OCI-LY1 (cell line): ENCODE measurements at regions not wholly inside any gene's neighbourhood (a gene's known extent, or its start where the extent isn't known, plus 50 kb on each side); places are given as distances from the start of the nearest gene placed in this dataset.

Experiments
- EZH2 ChIP-seq: fragments of 200-600 bp; sonication (generic), shearing (Covaris generic); IDR thresholded peaks from 2 replicates; pipeline ENCODE4 v1.8.0; 2017; ENCODE audit warnings: borderline replicate concordance, mixed run types, mild to moderate bottlenecking, antibody characterized with exemption, low read length, moderate library complexity, mixed read lengths
- TF ChIP-seq, protein P1 (sequence below): fragments of 200-600 bp; sonication (generic), shearing (Covaris generic); IDR thresholded peaks from 2 replicates; pipeline ENCODE4 v1.5.1; 2017; ENCODE audit warnings: mild to moderate bottlenecking, antibody characterized with exemption, low read length, moderate library complexity, mixed read lengths

DNA sequence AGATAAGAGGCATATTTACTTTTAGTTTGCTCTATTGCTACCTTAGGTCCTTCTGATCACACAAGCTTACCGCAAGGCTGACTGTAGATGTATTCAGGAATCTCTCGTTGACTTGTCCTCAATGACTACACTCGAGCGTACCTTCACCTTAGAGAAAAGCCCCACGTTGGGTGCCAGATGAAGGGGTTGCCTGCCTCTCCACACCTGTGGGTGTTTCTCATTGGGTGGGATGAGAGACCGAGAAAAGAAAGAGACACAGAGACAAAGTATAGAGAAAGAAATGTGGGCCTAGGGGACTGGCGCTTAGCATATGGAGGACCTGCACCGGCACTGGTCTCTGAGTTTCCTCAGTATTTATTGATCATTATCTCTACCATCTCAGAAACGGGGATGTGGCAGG is 51.8 kb downstream of the ASCL4 start:
- no peak for TF ChIP-seq EZH2
- TF ChIP-seq, protein P1, sequence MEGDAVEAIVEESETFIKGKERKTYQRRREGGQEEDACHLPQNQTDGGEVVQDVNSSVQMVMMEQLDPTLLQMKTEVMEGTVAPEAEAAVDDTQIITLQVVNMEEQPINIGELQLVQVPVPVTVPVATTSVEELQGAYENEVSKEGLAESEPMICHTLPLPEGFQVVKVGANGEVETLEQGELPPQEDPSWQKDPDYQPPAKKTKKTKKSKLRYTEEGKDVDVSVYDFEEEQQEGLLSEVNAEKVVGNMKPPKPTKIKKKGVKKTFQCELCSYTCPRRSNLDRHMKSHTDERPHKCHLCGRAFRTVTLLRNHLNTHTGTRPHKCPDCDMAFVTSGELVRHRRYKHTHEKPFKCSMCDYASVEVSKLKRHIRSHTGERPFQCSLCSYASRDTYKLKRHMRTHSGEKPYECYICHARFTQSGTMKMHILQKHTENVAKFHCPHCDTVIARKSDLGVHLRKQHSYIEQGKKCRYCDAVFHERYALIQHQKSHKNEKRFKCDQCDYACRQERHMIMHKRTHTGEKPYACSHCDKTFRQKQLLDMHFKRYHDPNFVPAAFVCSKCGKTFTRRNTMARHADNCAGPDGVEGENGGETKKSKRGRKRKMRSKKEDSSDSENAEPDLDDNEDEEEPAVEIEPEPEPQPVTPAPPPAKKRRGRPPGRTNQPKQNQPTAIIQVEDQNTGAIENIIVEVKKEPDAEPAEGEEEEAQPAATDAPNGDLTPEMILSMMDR: no peak
